Right lobe of liver (tissue), 6 donors: ENCODE measurements at regions not wholly inside any gene's neighbourhood (a gene's known extent, or its start where the extent isn't known, plus 50 kb on each side); places are given as distances from the start of the nearest gene placed in this dataset.

ENCODE experiments used
- ATAC-seq, 4 donors: fragments of 200-7000 bp; cut with Tn5 transposase; one replicate each; pipeline ENCODE4 v1.9.1; 2020; ENCODE audit warnings: mild to moderate bottlenecking in 4 of 4, moderate library complexity in 4 of 4
- DNase-seq, 3 donors: peaks; one replicate each; pipeline ENCODE4 v3.0.0-alpha.2; 2020
- H3K27ac ChIP-seq, 3 donors: fragments of 200-600 bp; one replicate each; pipeline ENCODE4 v1.8.0; 2022
- H3K27me3 ChIP-seq, 2 donors: fragments of 200-600 bp; one replicate each; pipeline ENCODE4 v1.8.0; 2022
- H3K36me3 ChIP-seq, 4 donors: fragments of 200-600 bp; sonication (generic) in 1 of 4; one replicate each; pipeline versions ENCODE4 v1.5.1 to v1.8.0; 2017 to 2022; ENCODE audit warnings: control low read depth in 1 of 4
- H3K4me1 ChIP-seq, 4 donors: fragments of 200-600 bp; sonication (generic) in 1 of 4; one replicate each; pipeline versions ENCODE4 v1.5.1 to v1.8.0; 2017 to 2022; ENCODE audit warnings: control low read depth in 1 of 4
- H3K4me3 ChIP-seq, 3 donors: fragments of 200-600 bp; one replicate each; pipeline ENCODE4 v1.8.0; 2022
- H3K9me3 ChIP-seq, 4 donors: fragments of 200-600 bp; sonication (generic) in 1 of 4; one replicate each; pipeline versions ENCODE4 v1.5.1 to v1.8.0; 2017 to 2022; ENCODE audit warnings: control low read depth in 1 of 4
- POLR2A ChIP-seq: fragments of 450-650 bp; IDR thresholded peaks from one replicate; pipeline ENCODE4 v1.6.1; 2017; ENCODE audit warnings: antibody characterized with exemption, mild to moderate bottlenecking
- WGBS: methylation state at CpG from one replicate; pipeline ENCODE4 v1.1.6; 2018; ENCODE audit warnings: low coverage, low lambda C conversion rate; ENCODE audit not compliant: insufficient coverage; ENCODE audit errors: missing lambda C conversion rate; 5-methylcytosine and 5-hydroxymethylcytosine counted together
- intact Hi-C, 2 donors: fragments of 100-400 bp; cut with DNase I; formaldehyde crosslinking; loops; one replicate each; pipeline versions ENCODE4 v1.11.2 to v1.14.1; 2022
- TF ChIP-seq, protein P1 (sequence below), 4 donors: fragments of 200-600 bp in 3 of 4; fragments of 450-650 bp in 1 of 4; IDR thresholded peaks; one replicate each; pipeline versions ENCODE4 v1.5.1 to v1.8.0; 2016 to 2022; ENCODE audit warnings: antibody characterized with exemption in 4 of 4, mild to moderate bottlenecking in 2 of 4
- donor health status: DM: no; HTN: yes; CAD: no.
- donor health status: DM: no; HTN: no; CAD: no.
- donor health status: DM: no; HTN: no; CAD: no.
- donor health status: DM: no; HTN: yes; CAD: no.
- donor health status: DM: no; HTN: yes; CAD: no.

DNA sequence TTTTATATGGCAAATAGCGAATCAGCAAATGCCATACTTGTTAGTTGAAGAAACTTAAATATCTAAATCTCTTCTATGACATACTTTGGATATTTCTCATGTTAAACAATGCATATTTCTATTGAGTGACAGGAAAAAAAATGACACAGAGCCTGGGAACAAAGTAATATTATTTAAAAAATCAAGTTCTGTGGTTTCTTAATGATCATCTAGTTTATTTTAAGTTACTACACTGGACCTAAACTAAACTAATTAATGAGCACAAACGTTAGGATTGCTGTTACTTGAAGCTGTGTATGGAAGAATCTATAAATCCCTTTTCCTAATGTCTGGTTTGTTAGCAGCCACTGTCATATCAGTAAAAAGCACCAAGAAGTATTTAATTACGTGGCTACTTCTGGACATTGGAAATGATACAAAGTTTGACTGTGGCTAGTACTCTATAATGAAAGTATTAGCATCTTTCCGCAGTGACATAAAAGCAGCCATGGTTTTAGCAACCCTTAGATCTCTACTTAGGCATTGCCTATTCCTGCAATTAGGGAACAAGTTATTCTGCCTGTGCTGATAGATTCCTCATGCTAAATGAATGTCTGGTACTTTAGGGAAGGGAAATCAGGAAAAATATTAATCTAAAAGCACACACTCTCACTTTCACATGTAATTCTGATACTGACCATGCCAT is 981.7 kb upstream of the B3GALT2 start:
- H3K4me3 ChIP-seq: no peak overlapping the region
- no peak overlapping the region for H3K27ac ChIP-seq
- no peaks in the 10 kb centered on the region for H3K4me1 ChIP-seq
- TF ChIP-seq, protein P1, sequence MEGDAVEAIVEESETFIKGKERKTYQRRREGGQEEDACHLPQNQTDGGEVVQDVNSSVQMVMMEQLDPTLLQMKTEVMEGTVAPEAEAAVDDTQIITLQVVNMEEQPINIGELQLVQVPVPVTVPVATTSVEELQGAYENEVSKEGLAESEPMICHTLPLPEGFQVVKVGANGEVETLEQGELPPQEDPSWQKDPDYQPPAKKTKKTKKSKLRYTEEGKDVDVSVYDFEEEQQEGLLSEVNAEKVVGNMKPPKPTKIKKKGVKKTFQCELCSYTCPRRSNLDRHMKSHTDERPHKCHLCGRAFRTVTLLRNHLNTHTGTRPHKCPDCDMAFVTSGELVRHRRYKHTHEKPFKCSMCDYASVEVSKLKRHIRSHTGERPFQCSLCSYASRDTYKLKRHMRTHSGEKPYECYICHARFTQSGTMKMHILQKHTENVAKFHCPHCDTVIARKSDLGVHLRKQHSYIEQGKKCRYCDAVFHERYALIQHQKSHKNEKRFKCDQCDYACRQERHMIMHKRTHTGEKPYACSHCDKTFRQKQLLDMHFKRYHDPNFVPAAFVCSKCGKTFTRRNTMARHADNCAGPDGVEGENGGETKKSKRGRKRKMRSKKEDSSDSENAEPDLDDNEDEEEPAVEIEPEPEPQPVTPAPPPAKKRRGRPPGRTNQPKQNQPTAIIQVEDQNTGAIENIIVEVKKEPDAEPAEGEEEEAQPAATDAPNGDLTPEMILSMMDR (IDR thresholded peaks at IDR 0.05): no peak
- TF ChIP-seq POLR2A: no peak
- H3K27me3 ChIP-seq: no peaks in the 10 kb centered on the region
- intact Hi-C loops: no loop called here
- WGBS: 81% methylated on average over 4 of the region's 4 CpGs
- ATAC-seq (no peak), DNase-seq (no peak)
- no peaks in the 10 kb centered on the region for H3K9me3 ChIP-seq
- no peaks in the 10 kb centered on the region for H3K36me3 ChIP-seq

DNA sequence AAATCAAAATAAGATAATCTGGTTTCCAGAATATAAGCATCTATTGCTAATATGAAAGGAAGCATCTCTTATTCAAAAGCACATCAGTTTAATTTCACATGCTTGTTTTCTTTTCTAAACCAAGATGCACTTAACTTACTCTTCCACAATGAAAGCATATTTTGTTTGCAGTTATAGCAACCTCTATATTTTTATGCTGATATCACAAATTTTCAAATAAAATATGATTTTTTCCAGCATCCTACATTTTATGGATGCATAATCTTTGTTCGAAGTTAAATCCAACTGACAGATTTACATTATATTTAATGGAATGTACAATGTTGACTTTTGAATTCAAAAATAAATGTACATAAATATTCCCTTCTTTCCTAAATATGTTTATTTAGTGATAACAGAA is 978.3 kb upstream of the B3GALT2 start:
- H3K4me3 ChIP-seq: no peak overlapping the region
- H3K4me1 ChIP-seq: no peaks in the 10 kb centered on the region
- no peak overlapping the region for H3K27ac ChIP-seq
- intact Hi-C loops: no loop called here
- no peak for DNase-seq
- WGBS: 79% methylated on average over 1 of the region's 1 CpG
- H3K27me3 ChIP-seq: no peaks in the 10 kb centered on the region
- H3K36me3 ChIP-seq: no peaks in the 10 kb centered on the region
- H3K9me3 ChIP-seq: no peaks in the 10 kb centered on the region
- no peak for ATAC-seq
- no peak for TF ChIP-seq POLR2A
- TF ChIP-seq, protein P1 (IDR thresholded peaks at IDR 0.05): no peak

DNA sequence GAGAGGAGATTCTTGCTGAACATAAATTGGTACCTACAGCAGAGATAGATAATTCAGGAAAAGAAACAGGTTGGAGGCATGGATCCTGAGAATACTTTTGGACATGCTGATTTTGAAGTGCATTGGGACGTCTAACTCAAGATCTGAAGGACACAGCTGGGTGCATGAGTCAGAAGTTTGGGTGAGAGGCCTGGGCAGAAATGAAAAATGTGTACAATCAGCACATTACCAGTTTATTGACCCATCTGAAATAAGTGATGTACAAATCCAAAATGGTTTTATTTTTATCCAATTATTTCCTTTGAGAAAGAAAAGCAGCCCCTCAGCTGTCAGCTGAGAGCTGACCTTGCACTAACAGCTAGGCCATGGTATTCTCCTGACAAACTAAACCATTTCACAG is 975.2 kb upstream of the B3GALT2 start:
- Histone ChIP-seq H3K36me3 (no peaks in the 10 kb centered on the region), H3K9me3 (no peaks in the 10 kb centered on the region), H3K27ac (no peak overlapping the region), H3K4me3 (no peak overlapping the region), H3K27me3 (no peaks in the 10 kb centered on the region), H3K4me1 (no peaks in the 10 kb centered on the region)
- WGBS: 50% methylated on average over 1 of the region's 1 CpG
- TF ChIP-seq, protein P1 (IDR thresholded peaks at IDR 0.05): no peak
- TF ChIP-seq POLR2A: no peak
- ATAC-seq (no peak), DNase-seq (no peak)
- intact Hi-C loops: no loop called here

DNA sequence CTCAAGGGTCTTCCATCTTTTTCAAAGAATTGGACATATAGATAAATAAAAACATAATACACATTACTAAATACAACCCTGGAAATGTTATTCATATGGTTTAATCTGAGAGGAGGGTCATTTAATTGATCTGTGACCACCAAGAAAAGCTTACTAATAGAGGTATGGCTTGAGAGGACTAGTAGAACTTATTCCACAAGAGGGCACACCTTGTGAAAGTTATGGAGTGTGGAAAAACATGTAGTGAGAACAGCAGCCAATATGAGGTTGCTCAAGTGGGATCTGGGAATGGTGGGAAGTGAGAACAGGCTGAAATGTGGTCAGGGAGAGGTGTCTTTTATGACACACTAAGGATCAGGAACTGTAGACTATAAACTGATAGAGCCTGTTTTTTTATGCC is 973.5 kb upstream of the B3GALT2 start:
- Histone ChIP-seq H3K4me1 (no peaks in the 10 kb centered on the region), H3K27ac (no peak overlapping the region), H3K27me3 (no peaks in the 10 kb centered on the region), H3K4me3 (no peak overlapping the region), H3K36me3 (no peaks in the 10 kb centered on the region), H3K9me3 (no peaks in the 10 kb centered on the region)
- no peak for DNase-seq
- intact Hi-C loops: no loop called here
- no peak for ATAC-seq
- TF ChIP-seq, protein P1 (IDR thresholded peaks at IDR 0.05): no peak
- TF ChIP-seq POLR2A: no peak

DNA sequence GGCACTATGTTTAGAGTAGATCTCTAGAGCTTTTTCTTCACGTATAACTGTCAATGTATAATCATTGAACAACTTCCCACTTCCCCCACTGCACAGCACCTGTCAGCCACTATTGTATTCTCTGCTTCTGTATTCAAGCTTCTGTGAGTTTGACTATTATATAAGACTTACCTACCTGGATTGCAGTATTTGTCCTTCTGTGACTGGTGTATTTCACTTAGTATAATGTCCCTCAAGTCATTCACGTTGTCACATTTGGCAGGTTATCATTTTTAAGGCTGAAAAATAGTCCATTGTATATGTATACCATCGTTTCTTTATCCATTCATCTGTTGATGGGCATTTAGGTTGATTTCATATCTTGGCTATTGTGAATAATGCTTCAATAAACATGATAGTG is 969.5 kb upstream of the B3GALT2 start:
- H3K4me3 ChIP-seq: no peak overlapping the region
- no peaks in the 10 kb centered on the region for H3K36me3 ChIP-seq
- no peaks in the 10 kb centered on the region for H3K9me3 ChIP-seq
- H3K27me3 ChIP-seq: no peaks in the 10 kb centered on the region
- ATAC-seq (no peak), DNase-seq (no peak)
- TF ChIP-seq POLR2A: no peak
- TF ChIP-seq, protein P1 (IDR thresholded peaks at IDR 0.05): no peak
- intact Hi-C loops: no loop called here
- no peaks in the 10 kb centered on the region for H3K4me1 ChIP-seq
- 74% methylated on average over 3 of the region's 3 CpGs for WGBS
- H3K27ac ChIP-seq: no peak overlapping the region
